NCI-H1105 (cell line): ENCODE measurements at regions not wholly inside any gene's neighbourhood (a gene's known extent, or its start where the extent isn't known, plus 50 kb on each side); places are given as distances from the start of the nearest gene placed in this dataset.
"Not testable (repeated sequence)": the region's sequence is repeated elsewhere in the genome, so short reads cannot be mapped to it uniquely, and the experiment has no call there.

Experiments
- DNase-seq: peaks from one replicate; lab custom pipeline; 2025; lab: John Stamatoyannopoulos, UW

DNA sequence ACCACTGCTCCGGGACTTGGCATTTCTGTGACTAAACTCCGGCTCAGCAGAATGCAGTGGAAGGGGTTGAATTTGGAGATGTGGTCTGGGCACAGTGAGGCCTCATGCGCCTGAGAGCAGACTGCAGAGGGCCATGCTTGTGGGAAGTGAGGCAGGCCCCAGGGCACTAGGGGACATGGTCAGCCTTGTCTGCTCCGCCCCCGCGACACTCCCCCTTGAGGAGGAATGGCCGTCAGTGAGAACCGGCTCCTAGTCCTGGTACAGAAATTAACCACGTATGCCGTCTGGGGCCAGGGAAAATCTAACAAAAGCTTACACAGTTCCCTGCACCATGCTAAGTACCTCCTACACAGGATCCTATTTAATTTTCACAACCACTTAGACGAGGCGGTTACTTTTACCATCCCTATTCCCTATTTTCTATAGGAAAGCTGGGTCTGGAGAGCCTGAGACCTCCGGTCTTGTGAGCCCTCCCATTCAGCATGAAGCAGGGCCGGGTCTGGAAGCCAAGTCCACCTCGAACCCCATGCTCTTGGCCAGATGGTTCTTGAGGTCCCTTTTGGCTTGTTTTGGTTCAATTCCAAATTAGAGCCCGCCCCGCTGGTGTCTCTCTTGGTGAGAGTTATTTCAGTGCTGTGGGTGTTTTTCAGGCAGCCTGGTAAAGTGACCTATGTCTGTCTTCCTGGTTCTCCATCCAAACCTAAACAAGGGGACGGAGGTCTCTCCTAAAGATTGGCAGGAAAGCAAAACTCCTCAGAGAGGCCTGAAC is 87.7 kb upstream of the PITRM1 start:
- no peak for DNase-seq

DNA sequence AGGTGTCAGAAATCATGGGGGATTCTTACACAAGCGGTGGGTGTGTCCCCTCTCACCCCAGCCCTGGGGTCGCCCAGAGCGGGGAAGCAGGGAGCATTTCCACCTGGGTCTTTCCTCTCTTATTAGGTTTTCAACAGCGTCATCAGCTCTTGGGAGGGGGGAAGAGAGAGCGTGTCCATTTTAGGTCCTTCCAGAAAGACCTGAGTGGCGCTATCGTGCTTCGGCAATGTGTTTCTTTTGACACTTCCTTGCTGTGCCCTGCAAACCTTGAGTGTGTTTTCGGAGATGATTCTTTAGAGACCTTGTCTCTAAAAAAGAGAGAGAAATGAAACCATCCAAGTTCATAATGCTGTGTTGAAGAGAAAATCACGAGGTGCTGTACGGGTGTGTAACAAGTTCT is 86.9 kb upstream of the PITRM1 start:
- no peak for DNase-seq

DNA sequence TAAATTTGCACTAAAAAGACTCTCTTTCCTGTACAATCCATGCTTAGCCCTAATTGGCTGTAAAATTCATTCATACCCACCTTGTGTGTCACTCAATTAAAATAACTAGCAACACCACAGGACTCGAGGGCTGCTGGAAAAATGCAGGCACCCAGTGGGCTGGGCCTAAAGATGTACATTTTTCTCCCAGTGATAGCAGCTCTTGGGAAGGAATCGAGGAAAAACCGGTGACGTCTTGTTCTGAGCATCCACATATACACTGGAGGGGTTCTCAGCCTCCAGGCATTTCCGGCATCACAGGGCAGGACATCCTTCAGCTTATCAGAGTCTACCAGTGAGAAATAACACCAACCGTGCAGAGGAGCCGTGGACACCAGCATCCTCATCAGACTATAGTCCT is 85.8 kb upstream of the PITRM1 start:
- no peak for DNase-seq

DNA sequence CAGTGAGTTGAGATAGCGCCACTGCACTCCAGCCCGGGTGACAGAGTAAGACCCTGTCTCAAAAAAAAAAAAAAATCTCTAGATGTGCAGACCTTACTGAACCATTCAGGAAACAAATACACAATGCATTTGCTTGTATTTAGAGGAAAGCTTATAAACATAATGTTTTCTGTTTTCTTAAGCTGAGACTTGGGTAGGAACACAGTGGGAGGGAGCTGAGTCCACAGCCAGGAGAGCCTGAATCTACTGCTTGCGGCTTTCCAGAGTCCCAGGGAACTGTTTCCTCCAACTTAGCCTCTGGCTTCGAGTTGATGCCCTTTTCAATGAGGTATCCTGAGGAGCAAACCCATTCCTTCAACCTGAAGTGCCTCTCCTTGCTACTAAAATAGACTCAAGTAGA is 83.0 kb upstream of the PITRM1 start:
- DNase-seq, result no peak

DNA sequence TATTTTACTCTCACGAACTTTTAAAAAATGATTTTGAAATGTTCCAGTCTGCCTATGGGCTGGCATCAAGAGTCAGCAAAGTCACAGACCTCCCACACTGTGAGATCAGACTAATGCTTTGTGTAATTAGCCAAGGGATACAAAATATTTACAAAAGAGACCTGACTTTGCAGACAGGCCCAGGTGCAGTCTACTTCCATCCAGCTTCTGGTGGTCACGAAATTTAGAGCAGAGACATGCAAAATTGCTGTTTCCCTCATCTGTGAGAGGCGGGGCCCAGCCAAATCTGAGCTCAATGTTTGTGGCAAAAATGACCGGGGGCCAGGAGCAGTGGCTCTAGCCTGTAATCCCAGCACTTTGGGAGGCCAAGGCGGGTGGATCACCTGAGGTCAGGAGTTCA is 82.5 kb upstream of the PITRM1 start:
- DNase-seq, result no peak

DNA sequence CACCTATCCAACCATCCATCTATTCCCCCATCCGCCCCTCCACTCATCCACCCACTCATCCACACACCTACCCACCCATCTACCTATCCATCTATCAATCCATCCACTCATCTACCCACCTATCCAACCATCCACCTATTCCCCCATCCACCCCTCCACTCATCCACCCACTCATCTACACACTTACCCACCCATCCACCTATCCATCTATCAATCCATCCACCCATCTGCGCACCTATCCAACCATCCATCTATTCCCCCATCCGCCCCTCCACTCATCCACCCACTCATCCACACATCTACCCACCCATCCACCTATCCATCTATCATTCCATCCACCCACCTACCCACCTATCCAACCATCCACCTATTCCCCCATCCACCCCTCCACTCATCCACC is 81.4 kb upstream of the PITRM1 start:
- DNase-seq, result not testable (repeated sequence)

- no peak for DNase-seq
Observed at GRCh38 chr10:3251172-3251571, 78.6 kb upstream of the PITRM1 start.

DNA sequence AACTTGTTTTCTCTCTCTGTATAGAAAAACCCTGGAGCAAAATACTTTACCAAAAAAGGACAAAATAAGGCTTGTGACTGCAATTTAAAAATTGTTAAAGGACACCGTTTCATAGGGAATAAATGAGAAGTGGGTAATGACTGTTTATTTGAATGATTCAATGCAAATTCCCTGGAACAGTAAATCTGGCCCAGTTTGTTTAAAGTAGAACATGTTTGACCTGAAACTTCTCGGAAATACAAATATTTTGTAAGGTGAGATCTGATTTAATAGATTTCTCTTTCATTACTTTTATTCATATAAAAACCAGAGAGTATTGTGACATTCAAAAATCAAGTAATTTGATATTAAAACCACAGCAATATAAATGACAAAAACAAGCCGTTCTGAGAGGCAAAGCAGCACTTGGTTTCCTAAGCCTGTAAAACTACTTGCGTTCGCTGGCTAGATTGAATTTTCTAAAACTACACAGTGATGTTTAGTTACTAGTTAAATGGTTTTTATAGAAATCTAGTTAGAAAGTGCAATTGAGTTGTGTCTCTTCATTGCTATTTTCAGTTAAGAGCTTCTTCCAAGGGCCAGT is 76.8 kb upstream of the PITRM1 start:
- DNase-seq, result no peak

GRCh38 chr10:3248526-3249306 is 76.1 kb upstream of the PITRM1 start:
- no peak for DNase-seq

- DNase-seq, result no peak
Observed at GRCh38 chr10:3245395-3245794, 72.8 kb upstream of the PITRM1 start.

DNA sequence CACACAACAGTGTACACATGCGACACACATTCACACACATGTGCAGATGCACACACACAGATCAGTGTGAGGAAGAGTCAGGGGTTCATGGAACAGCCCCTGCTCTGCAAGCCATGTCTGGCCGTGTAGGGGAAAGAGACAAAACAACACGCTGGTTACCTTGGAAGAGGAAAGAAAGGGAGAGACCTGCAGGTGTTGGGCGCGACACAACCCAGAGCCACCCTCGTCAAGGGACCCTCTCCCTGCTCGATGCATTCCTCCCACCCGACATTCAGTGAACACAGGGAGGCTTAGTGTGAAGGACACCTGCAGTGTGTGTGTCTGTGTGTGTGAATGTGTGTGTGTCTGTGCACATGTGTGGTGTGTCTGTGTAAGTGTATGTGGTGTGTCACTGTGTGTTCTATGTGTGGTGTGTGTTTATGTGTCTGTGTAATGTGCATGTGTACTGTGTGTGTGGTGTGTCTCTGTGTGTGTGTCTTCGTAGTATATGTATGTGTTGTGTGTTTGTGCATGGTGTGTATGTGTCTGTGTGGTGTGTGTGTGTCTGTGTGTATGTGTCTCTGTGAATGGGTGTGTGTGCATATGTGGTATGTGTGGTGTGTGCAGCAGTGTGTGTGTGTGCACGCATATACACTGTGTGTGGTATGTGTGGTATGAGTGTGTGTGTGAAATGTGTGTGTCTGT is 69.5 kb upstream of the PITRM1 start:
- no peak for DNase-seq

DNA sequence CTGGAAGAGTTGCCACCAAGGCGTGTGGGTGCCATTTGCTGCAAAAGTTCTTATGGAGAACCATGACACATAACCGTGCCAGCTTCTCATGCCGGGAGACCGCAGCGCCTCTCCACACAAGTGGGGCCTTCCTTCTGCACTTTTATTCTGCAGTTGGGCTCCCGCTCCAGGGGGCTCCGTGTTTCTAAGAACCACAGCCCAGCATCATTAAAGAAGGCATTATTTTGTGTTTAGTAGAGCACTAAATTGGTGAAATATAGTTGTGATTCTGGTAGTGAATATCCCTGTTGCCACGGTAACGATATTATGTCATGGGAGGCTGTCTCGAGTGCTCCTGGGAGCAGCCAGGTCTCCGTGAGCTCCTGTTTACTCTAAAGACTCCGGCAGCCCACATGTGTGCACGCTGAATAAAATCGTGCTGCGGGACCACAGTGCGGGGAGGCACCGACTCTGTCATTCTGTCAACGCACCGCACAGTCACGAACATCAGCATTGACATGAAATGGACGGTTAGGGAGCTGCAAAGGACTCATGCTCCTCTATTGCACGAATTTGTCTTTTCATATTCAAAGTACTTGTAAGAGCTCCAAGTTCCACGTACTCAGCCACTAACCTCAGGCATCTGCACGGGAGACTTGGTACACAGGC is 68.8 kb upstream of the PITRM1 start:
- DNase-seq, result no peak

DNA sequence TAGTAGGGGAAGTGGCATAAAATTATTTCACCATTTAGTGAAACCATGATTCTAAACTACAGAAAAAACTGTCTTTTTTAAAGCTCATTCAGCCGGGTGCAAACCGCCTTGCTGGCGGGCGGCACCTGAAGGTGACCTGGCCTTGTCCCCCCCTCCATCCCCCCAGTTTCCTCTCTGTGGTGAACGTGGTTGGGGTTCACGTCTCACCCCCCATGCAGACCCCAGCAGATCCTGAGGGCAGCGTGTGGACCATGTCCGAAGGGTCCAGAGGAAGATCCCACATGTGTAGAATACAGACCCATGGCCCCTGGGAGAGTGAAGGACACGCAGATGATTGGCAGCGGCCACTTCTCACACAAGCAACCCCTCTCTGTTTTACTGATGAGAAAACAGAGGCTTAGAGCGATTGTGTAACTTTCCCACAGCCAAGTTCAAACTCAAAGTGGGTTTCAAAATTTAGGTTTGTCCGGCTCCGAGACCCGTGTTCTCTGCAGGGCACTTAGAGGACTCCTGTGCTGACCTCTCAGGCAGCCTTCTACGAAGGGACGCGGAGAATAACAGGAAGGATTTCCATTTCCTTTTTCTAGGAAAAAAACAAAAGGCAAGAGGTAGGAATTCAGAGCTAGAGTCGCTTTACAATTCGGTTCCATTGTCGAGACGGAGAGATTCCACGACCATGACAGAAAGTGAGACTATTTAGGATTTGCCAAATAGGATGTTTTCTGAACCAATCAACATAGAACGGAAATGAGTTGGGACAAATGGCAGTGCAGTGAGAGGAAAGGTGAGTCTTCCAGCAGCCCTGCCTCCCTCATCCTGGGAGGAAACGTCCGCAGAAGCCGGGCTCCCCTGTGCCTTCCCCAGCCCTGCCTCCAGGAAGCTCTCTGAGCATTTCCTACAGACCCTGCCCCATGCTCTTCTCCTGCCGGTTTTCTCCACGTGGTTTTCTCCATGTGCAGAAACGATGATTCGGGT is 67.6 kb upstream of the PITRM1 start:
- DNase-seq, result no peak

DNA sequence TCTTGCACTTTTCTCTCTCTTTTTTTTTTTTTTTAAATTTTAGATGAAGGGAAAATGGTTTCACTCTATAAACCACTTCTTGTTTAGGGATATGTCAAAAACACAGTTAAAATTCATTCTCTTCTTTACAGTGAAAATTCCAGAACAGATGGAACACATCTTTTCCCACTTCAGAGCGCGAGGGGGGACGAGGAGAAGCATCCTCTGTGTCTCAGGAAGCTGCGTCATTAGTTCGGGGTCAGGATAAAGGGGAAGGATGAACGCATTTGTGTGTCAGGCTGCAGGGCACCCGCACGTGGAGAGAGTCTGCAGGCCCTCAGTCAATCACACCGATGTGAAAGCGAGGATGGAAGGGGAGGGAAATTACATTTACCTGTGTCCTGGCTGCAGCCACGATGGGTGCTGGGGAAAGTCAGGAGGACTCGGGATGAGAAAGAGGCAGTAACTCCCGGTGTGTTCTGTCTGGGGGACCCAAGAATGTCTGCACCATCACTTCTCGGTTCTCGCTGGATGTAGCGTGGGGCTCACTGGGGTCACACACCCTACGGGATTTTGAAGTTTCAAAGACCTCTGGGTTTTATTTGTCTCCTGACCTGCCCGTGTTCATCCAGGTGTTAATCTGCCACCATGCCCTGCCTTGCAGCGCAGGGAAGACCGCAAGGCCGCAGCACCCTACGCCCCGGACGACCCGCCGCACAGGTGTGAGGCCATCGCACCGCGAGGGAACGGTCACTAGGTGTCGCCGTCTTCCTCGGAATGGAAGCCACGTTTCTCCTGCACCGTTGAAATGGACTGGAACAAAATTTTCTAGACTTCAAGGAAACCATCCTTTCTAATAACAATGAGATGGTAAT is 66.7 kb upstream of the PITRM1 start:
- no peak for DNase-seq

- DNase-seq, result no peak
Observed at GRCh38 chr10:3238115-3238871, 65.7 kb upstream of the PITRM1 start.

DNA sequence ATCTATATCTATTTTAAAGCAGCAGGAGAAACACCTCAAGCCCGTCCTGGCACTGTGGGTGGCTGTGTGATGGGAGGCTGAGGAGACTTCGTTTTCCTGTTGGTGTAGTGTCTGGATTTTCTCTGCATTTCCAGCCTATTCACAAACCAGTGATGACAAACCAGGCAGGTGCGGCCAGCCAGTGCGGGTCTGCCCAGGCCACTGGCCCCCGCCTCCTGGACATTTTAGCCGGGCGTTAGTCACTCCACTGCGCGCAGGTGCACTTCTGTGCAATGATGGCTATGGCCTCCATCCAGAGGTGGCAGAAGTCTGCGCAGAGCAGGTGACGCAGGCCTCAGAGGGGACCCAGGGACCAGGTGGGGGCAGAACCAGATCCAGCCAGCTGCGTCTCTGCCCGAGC is 64.9 kb upstream of the PITRM1 start:
- DNase-seq, result no peak

GRCh38 chr10:3236644-3237404 is 64.2 kb upstream of the PITRM1 start:
- no peak for DNase-seq

DNA sequence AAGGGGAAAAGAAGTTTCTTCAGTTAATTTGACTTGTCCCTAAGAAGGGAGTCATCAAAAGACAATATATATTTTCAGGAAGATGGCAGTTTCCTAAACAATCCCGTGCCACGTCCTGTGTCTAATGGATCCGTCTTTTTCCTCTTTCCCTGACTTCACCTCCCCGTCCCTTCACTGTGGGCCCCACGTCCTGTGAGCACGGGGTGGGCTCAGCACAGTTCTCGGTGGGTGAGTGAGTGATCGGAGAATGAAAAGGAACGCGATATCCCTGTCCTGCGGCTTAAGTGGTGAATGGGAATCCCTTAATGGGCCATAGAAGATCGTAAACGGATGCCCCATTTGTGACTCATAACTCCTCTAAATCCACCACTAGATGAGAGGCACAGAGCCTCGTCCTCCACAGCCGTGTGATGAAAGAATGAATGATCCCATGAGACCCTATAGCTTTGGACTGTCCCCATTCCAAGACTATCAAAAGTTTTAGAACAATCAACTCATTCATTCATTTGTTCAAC is 63.5 kb upstream of the PITRM1 start:
- DNase-seq, result no peak
